ENCODE measurements at regions not wholly inside any gene's neighbourhood (a gene's known extent, or its start where the extent isn't known, plus 50 kb on each side); places are given as distances from the start of the nearest gene placed in this dataset.
"Not testable (repeated sequence)": the region's sequence is repeated elsewhere in the genome, so short reads cannot be mapped to it uniquely, and the experiment has no call there.

DNA sequence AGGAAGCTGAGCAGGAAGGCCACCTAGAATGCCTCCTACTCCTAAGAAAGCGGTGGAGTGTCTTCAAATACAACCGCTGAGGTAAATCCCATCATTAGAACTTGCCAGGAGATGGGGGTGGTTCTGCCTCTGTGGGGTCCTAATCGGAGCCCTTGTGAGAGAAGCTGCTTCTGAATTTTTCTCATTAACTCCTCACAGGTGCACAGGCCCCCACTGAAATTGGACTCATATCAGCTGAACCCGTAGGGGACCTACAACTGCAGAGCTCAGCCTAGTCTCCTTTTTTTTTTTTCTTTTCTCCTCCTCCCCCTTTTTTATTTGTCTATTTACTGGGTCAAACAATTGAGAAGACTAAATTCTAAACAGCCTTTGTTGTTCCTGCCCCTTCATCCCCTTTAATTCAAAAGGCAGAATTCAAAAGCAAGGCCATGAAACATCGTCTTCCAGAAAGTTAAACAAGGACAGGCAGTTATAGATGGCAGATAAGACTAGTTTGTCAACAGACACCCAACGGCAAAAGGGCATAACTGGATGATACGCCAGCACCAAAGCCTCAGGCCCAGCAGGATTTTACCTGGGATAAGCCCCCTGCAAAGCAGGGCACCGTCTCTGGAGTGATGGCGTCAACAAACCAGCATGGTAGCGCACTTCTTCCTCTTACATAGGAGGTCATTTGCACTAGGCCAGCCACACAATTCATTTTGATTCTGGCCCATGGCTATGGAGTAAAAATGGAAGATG lies 213.7 kb upstream of the HES1 start:
- Histone ChIP-seq H3F3A (ENCODE audit: low read depth) (no peaks in the 10 kb centered on the region), H3K27me3 (ENCODE audit: insufficient read depth, low read length, poor library complexity, severe bottlenecking) (no peaks in the 10 kb centered on the region), H3K4me2 (ENCODE audit: low read depth, low read length, poor library complexity, severe bottlenecking) (no peak overlapping the region), H3K9me3 (ENCODE audit: insufficient read depth, low read depth, low read length) (no peaks in the 10 kb centered on the region), H3K4me1 (ENCODE audit: insufficient read depth, low read length, poor library complexity, severe bottlenecking) (peaks cover 33% of the 10 kb centered on the region), H3K4me3 (ENCODE audit: low read length, poor library complexity, severe bottlenecking) (no peak overlapping the region), H3K9me2 (replicated peaks; ENCODE audit: low read depth, low read length) (no peaks in the 10 kb centered on the region), H2AFZ (ENCODE audit: low read length) (no peak overlapping the region), H4K20me1 (ENCODE audit: insufficient read depth, low read length, poor library complexity, severe bottlenecking) (no peaks in the 10 kb centered on the region), H3K9ac (ENCODE audit: low read depth, low read length, poor library complexity, severe bottlenecking) (no peak overlapping the region), H3K79me2 (ENCODE audit: insufficient read depth, low read length) (no peaks in the 10 kb centered on the region), H3K36me3 (ENCODE audit: insufficient read depth, low read length) (no peaks in the 10 kb centered on the region)
- TF ChIP-seq CTCF (conservative IDR thresholded peaks at IDR 0.05; ENCODE audit: low read length), result no peak
- TF ChIP-seq EZH2phosphoT487 (IDR thresholded peaks at IDR 0.05; ENCODE audit: borderline replicate concordance), result no peak

DNA sequence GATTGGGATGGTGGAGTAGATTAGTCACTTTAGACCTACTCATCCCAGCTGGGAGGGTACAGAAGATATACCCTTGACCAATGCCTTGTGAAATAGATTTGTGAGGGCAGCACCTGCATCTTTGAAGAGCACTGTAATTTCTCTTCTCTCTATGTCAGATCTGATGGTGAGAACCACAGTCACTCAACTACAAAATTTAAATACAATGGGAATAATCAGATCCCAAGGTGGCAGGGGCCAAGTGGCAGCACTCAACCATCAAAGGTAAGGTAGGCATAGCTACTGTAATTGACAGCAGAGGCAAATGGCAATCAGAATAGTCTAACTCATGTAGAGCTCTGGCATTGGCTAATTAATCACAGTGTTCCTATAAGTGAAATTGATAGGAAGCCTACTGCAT lies 212.0 kb upstream of the HES1 start:
- not testable (repeated sequence) for H3F3A ChIP-seq (ENCODE audit: low read depth); H3K36me3 ChIP-seq (ENCODE audit: insufficient read depth, low read length); H4K20me1 ChIP-seq (ENCODE audit: insufficient read depth, low read length, poor library complexity, severe bottlenecking); H3K27me3 ChIP-seq (ENCODE audit: insufficient read depth, low read length, poor library complexity, severe bottlenecking); H3K79me2 ChIP-seq (ENCODE audit: insufficient read depth, low read length); H3K4me2 ChIP-seq (ENCODE audit: low read depth, low read length, poor library complexity, severe bottlenecking); H3K9me3 ChIP-seq (ENCODE audit: insufficient read depth, low read depth, low read length); H2AFZ ChIP-seq (ENCODE audit: low read length); H3K9me2 ChIP-seq (replicated peaks; ENCODE audit: low read depth, low read length); H3K9ac ChIP-seq (ENCODE audit: low read depth, low read length, poor library complexity, severe bottlenecking); H3K4me3 ChIP-seq (ENCODE audit: low read length, poor library complexity, severe bottlenecking)
- peaks cover 31% of the 10 kb centered on the region for H3K4me1 ChIP-seq (ENCODE audit: insufficient read depth, low read length, poor library complexity, severe bottlenecking)

DNA sequence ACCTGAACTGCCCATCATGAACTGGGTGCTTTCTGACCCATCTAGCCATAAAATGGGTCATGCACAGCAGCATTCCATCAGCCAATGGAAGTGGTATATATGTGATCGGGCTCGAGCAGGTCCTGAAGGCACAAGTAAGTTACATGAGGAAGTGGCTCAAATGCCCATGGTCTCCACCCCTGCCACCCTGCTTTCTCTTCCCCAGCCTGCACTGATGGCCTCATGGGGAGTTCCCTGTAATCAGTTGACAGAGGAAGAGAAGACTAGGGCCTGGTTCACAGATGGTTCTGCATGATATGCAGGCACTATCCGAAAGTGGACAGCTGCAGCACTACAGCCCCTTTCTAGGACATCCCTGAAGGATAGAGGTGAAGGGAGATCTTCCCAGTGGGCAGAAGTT lies 209.9 kb upstream of the HES1 start:
- H3K9ac ChIP-seq (ENCODE audit: low read depth, low read length, poor library complexity, severe bottlenecking); H3K9me3 ChIP-seq (ENCODE audit: insufficient read depth, low read depth, low read length); H3K36me3 ChIP-seq (ENCODE audit: insufficient read depth, low read length); H3K79me2 ChIP-seq (ENCODE audit: insufficient read depth, low read length); H2AFZ ChIP-seq (ENCODE audit: low read length); H3K4me3 ChIP-seq (ENCODE audit: low read length, poor library complexity, severe bottlenecking); H3K9me2 ChIP-seq (replicated peaks; ENCODE audit: low read depth, low read length); H4K20me1 ChIP-seq (ENCODE audit: insufficient read depth, low read length, poor library complexity, severe bottlenecking); H3K27me3 ChIP-seq (ENCODE audit: insufficient read depth, low read length, poor library complexity, severe bottlenecking); H3K4me2 ChIP-seq (ENCODE audit: low read depth, low read length, poor library complexity, severe bottlenecking); H3F3A ChIP-seq (ENCODE audit: low read depth): not testable (repeated sequence)
- peaks cover 25% of the 10 kb centered on the region for H3K4me1 ChIP-seq (ENCODE audit: insufficient read depth, low read length, poor library complexity, severe bottlenecking)

DNA sequence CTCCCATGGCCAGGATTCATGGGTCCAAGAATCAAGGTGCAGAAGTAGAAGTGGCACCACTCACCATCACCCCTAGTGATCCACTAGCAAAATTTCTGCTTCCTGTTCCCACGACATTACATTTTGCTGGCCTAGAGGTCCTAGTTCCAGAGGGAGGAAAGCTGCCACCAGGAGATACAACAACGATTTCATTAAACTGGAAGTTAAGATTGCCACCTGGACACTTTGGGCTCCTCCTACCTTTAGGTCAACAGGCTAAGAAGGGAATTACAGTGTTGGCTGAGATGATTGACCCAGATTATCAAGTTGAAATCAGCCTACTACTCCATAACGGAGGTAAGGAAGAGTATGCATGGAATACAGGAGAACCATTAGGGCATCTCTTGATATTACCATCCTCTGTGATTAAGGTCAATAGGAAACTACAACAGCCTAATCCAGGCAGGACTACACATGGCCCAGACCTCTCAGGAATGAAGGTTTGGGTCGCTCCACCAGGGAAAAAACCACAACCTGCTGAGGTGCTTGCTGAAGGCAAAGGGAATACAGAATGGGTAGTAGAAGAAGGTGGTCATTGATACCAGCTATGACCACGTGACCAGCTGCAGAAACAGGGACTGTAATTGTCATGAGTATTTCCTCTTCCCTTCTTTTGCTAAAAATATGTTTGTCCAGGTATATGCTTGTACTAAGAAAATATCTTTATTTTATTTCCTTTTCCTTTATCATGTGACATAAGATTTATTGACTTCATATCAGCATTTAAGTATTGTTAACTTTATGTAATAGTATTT lies 208.3 kb upstream of the HES1 start:
- not testable (repeated sequence) for H3K9ac ChIP-seq (ENCODE audit: low read depth, low read length, poor library complexity, severe bottlenecking); H3K27me3 ChIP-seq (ENCODE audit: insufficient read depth, low read length, poor library complexity, severe bottlenecking); H4K20me1 ChIP-seq (ENCODE audit: insufficient read depth, low read length, poor library complexity, severe bottlenecking); H3K79me2 ChIP-seq (ENCODE audit: insufficient read depth, low read length); H3K4me2 ChIP-seq (ENCODE audit: low read depth, low read length, poor library complexity, severe bottlenecking); H3F3A ChIP-seq (ENCODE audit: low read depth); H3K4me3 ChIP-seq (ENCODE audit: low read length, poor library complexity, severe bottlenecking); H2AFZ ChIP-seq (ENCODE audit: low read length); H3K36me3 ChIP-seq (ENCODE audit: insufficient read depth, low read length); H3K9me2 ChIP-seq (replicated peaks; ENCODE audit: low read depth, low read length); H3K9me3 ChIP-seq (ENCODE audit: insufficient read depth, low read depth, low read length)
- peaks cover 22% of the 10 kb centered on the region for H3K4me1 ChIP-seq (ENCODE audit: insufficient read depth, low read length, poor library complexity, severe bottlenecking)
